Nephron progenitor cell (in vitro differentiated cells): ENCODE measurements at regions not wholly inside any gene's neighbourhood (a gene's known extent, or its start where the extent isn't known, plus 50 kb on each side); places are given as distances from the start of the nearest gene placed in this dataset.

Experiments
- DNase-seq: peaks from one replicate; pipeline ENCODE4 v3.0.0; 2021
- H3K27ac Mint-ChIP-seq: 2 replicates; pipeline ENCODE4 v1.8.0; 2021; ENCODE audit warnings: mild to moderate bottlenecking, moderate library complexity, mixed read lengths
- H3K27me3 Mint-ChIP-seq: 2 replicates; pipeline ENCODE4 v1.8.0; 2021; ENCODE audit warnings: mild to moderate bottlenecking, low read depth, mixed read lengths; ENCODE audit not compliant: poor library complexity
- H3K36me3 Mint-ChIP-seq: 2 replicates; pipeline ENCODE4 v1.8.0; 2021; ENCODE audit warnings: low read depth, mixed read lengths
- H3K4me1 Mint-ChIP-seq: 2 replicates; pipeline ENCODE4 v1.8.0; 2021; ENCODE audit warnings: mixed read lengths
- H3K4me3 Mint-ChIP-seq: 2 replicates; pipeline ENCODE4 v1.8.0; 2021; ENCODE audit warnings: mild to moderate bottlenecking, moderate library complexity, mixed read lengths
- H3K9me3 Mint-ChIP-seq: 2 replicates; pipeline ENCODE4 v1.8.0; 2021; ENCODE audit warnings: mild to moderate bottlenecking, moderate library complexity, mixed read lengths
- CTCF ChIP-seq: fragments of 200-600 bp; sonication (generic); IDR thresholded peaks from 2 replicates; pipeline ENCODE4 v1.5.0; 2021; ENCODE audit warnings: antibody characterized with exemption

GRCh38 chr7:33775790-33776189 lies 129.5 kb upstream of the BMPER start:
- Mint-ChIP-seq H3K4me3 (no peak overlapping the region), H3K36me3 (no peaks in the 10 kb centered on the region), H3K4me1 (peaks cover 25% of the 10 kb centered on the region), H3K27ac (no peak overlapping the region), H3K27me3 (peaks cover 3% of the 10 kb centered on the region), H3K9me3 (peaks cover 6% of the 10 kb centered on the region)
- TF ChIP-seq CTCF, result no peak
- DNase-seq, result no peak

DNA sequence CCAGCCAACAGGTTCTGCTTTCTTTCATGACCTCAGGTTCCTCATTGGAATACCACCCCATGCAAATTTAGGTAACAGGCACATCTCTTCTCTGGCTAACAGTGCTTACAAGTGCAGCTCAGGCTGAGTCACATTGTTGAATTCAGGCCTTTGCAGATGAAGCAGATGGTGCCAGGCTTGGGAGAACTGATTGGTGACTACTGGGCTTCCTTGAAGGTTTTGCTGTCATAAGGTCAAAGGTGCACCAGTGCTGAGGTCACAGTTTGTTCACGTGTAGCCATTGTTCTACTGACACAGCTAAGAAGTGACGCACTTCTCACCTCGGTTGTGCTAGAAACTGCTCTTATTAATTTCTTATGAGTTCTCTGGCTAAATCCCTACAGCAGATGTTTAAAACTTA lies 128.6 kb upstream of the BMPER start:
- Mint-ChIP-seq H3K36me3 (peaks cover 2% of the 10 kb centered on the region), H3K9me3 (peaks cover 7% of the 10 kb centered on the region), H3K27me3 (peaks cover 7% of the 10 kb centered on the region), H3K4me1 (peaks cover 27% of the 10 kb centered on the region), H3K4me3 (no peak overlapping the region), H3K27ac (no peak overlapping the region)
- no peak for DNase-seq
- TF ChIP-seq CTCF, result no peak

DNA sequence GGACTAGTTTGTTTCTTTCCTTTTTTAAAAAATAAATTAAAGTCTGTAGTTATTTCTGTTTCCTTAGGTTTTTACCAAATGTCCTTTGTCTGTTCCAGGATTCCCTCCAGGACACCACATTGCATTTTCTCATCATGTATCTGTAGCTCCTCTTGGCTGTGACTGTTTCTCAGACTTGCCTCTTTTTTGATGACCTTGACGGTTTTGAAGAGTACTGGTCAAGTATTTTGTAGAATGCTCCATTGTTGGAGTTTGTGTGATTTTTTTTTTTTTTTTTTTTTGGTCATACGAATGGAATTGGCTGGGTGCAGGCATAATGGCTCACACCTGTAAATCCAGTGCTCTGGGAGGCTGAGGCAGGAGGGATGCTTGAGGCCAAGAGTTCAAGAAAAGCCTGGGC lies 127.1 kb upstream of the BMPER start:
- Mint-ChIP-seq H3K36me3 (peaks cover 15% of the 10 kb centered on the region), H3K9me3 (peaks cover 21% of the 10 kb centered on the region), H3K27ac (no peak overlapping the region), H3K27me3 (peaks cover 7% of the 10 kb centered on the region), H3K4me3 (no peak overlapping the region), H3K4me1 (peaks cover 27% of the 10 kb centered on the region)
- no peak for TF ChIP-seq CTCF
- DNase-seq, result no peak

DNA sequence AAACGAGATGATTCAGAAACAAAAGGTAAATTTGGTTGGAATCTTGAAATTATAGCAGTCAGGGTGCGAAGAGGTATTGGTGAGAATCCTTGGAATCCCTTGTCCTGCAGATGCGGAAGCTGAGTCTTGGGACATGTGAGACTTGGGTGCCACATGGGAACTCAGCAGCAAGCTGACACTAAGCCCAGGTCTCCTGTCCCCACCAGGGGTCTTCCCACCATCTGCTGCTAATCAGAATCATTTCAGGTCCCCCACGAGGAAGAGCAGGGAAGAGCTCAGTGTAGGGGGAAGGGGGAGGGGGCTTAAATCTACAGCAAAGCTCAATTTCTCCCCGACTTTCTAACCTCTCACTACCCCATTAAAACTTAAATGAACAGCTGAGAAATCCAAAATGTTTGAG lies 126.1 kb upstream of the BMPER start:
- DNase-seq, result no peak
- no peak overlapping the region for H3K4me3 Mint-ChIP-seq
- H3K4me1 Mint-ChIP-seq, result peaks cover 27% of the 10 kb centered on the region
- peaks cover 7% of the 10 kb centered on the region for H3K27me3 Mint-ChIP-seq
- peak overlapping the region; percentile 48 for H3K27ac Mint-ChIP-seq
- H3K9me3 Mint-ChIP-seq, result peaks cover 24% of the 10 kb centered on the region
- peaks cover 18% of the 10 kb centered on the region for H3K36me3 Mint-ChIP-seq
- no peak for TF ChIP-seq CTCF

DNA sequence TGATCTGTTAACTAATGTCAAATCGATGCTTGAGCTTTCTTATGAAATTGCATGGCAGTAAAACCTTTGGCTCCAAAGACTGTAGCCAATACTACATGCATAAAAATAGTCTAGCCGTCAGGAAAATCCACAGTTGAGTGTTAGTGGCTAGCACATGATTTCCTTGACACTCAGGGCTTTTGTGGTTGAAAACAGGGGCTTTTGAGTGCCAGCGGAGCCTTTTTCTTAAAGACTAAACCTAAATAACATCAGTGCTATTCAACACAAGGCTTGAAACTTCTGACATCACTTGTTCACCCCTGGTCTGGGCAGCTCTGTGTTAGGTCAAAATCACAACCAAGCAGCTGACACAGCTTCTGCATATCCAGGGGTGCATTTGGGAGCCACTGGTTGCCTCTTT lies 124.2 kb upstream of the BMPER start:
- Mint-ChIP-seq H3K4me3 (no peak overlapping the region), H3K9me3 (peaks cover 28% of the 10 kb centered on the region), H3K27me3 (peaks cover 7% of the 10 kb centered on the region), H3K36me3 (peaks cover 24% of the 10 kb centered on the region), H3K27ac (no peak overlapping the region), H3K4me1 (peaks cover 26% of the 10 kb centered on the region)
- TF ChIP-seq CTCF, result no peak
- DNase-seq, result no peak

GRCh38 chr7:33781796-33782195 lies 123.5 kb upstream of the BMPER start:
- Mint-ChIP-seq H3K36me3 (peaks cover 29% of the 10 kb centered on the region), H3K4me3 (no peak overlapping the region), H3K4me1 (peaks cover 29% of the 10 kb centered on the region), H3K27me3 (peaks cover 9% of the 10 kb centered on the region), H3K27ac (no peak overlapping the region), H3K9me3 (peaks cover 31% of the 10 kb centered on the region)
- DNase-seq, result no peak
- no peak for TF ChIP-seq CTCF
